GM23338 (cell line): ENCODE measurements at regions not wholly inside any gene's neighbourhood (a gene's known extent, or its start where the extent isn't known, plus 50 kb on each side); places are given as distances from the start of the nearest gene placed in this dataset.

Source experiments
- ATAC-seq: fragments of 200-7000 bp; cut with Tn5 transposase; 3 replicates; pipeline ENCODE4 v1.9.1; 2020
- DNase-seq: peaks from one replicate; pipeline ENCODE4 v3.0.0-alpha.2; 2015; ENCODE audit warnings: low spot score
- H2AFZ ChIP-seq: fragments of 200-600 bp; sonication (generic); 2 replicates; pipeline ENCODE4 v1.8.0; 2016; ENCODE audit warnings: antibody characterized with exemption, mild to moderate bottlenecking, moderate library complexity
- H3F3A ChIP-seq: fragments of 200-600 bp; sonication (generic); replicated peaks from 2 replicates; pipeline ENCODE4 v1.8.0; 2017; ENCODE audit warnings: antibody characterized with exemption, mixed run types, low read depth
- H3K27ac ChIP-seq: fragments of 200-600 bp; sonication (generic); 2 replicates; pipeline ENCODE4 v1.6.1; 2016; ENCODE audit warnings: low read depth
- H3K27me3 ChIP-seq: fragments of 200-600 bp; sonication (generic); 2 replicates; pipeline ENCODE4 v1.8.0; 2016; ENCODE audit warnings: mild to moderate bottlenecking, mixed run types, moderate library complexity; ENCODE audit not compliant: insufficient read depth
- H3K36me3 ChIP-seq: fragments of 200-600 bp; sonication (generic); 2 replicates; pipeline ENCODE4 v1.8.0; 2016; ENCODE audit warnings: mild to moderate bottlenecking; ENCODE audit not compliant: insufficient read depth
- H3K4me1 ChIP-seq: fragments of 200-600 bp; sonication (generic); 2 replicates; pipeline ENCODE4 v1.8.0; 2016; ENCODE audit warnings: mild to moderate bottlenecking, moderate library complexity; ENCODE audit not compliant: insufficient read depth
- H3K4me2 ChIP-seq: fragments of 200-600 bp; sonication (generic); 2 replicates; pipeline ENCODE4 v1.7.1; 2017; ENCODE audit warnings: mixed run types
- H3K4me3 ChIP-seq: fragments of 200-600 bp; sonication (generic); 2 replicates; pipeline ENCODE4 v1.6.1; 2016; ENCODE audit warnings: mixed run types
- H3K79me2 ChIP-seq: fragments of 200-600 bp; sonication (generic); replicated peaks from 2 replicates; pipeline ENCODE4 v1.8.0; 2017; ENCODE audit warnings: mild to moderate bottlenecking; ENCODE audit not compliant: insufficient read depth
- H3K9me2 ChIP-seq: fragments of 200-600 bp; sonication (generic); 2 replicates; pipeline ENCODE4 v1.8.0; 2017; ENCODE audit not compliant: insufficient read depth
- H4K20me1 ChIP-seq: fragments of 200-600 bp; sonication (generic); replicated peaks from 2 replicates; pipeline ENCODE4 v1.8.0; 2017; ENCODE audit warnings: mild to moderate bottlenecking; ENCODE audit not compliant: insufficient read depth
- H3K27ac Mint-ChIP-seq: 2 replicates; pipeline ENCODE4 v1.8.0; 2020; ENCODE audit warnings: inconsistent platforms, mild to moderate bottlenecking, moderate library complexity, mixed read lengths
- H3K27me3 Mint-ChIP-seq: 3 replicates; pipeline ENCODE4 v1.8.0; 2022; ENCODE audit warnings: low read depth, mild to moderate bottlenecking, moderate library complexity, mixed read lengths, inconsistent platforms; ENCODE audit not compliant: insufficient read depth, poor library complexity
- H3K36me3 Mint-ChIP-seq: 3 replicates; pipeline ENCODE4 v1.8.0; 2021; ENCODE audit warnings: low read depth, mild to moderate bottlenecking, inconsistent platforms, moderate library complexity, mixed read lengths
- H3K4me1 Mint-ChIP-seq: 3 replicates; pipeline ENCODE4 v1.8.0; 2020; ENCODE audit warnings: mild to moderate bottlenecking, inconsistent platforms, mixed read lengths
- H3K4me3 Mint-ChIP-seq: 3 replicates; pipeline ENCODE4 v1.8.0; 2021; ENCODE audit warnings: moderate library complexity, mild to moderate bottlenecking, inconsistent platforms, mixed read lengths
- H3K9me3 Mint-ChIP-seq: 3 replicates; pipeline ENCODE4 v1.8.0; 2020; ENCODE audit warnings: moderate library complexity, mild to moderate bottlenecking, inconsistent platforms, mixed read lengths
- CREB1 ChIP-seq: fragments of 250-450 bp; sonication (Bioruptor Pico); IDR thresholded peaks from 2 replicates; pipeline ENCODE4 v1.5.0; 2020; ENCODE audit warnings: low read depth, mild to moderate bottlenecking, moderate library complexity
- EZH2 ChIP-seq: fragments of 200-600 bp; sonication (generic); IDR thresholded peaks from one replicate; pipeline ENCODE4 v1.8.0; 2017; ENCODE audit warnings: antibody characterized with exemption, mild to moderate bottlenecking, low read depth; ENCODE audit not compliant: unreplicated experiment
- EZH2phosphoT487 ChIP-seq: fragments of 200-600 bp; sonication (generic); IDR thresholded peaks from one replicate; pipeline ENCODE4 v1.8.1; 2018; ENCODE audit warnings: antibody characterized with exemption; ENCODE audit not compliant: unreplicated experiment
- JUNB ChIP-seq: IDR thresholded peaks from one replicate; pipeline ENCODE4 v1.6.1; 2016; ENCODE audit warnings: antibody characterized with exemption; ENCODE audit not compliant: unreplicated experiment
- NANOG ChIP-seq: IDR thresholded peaks from 2 replicates; pipeline ENCODE4 v1.6.1; 2016; ENCODE audit warnings: antibody characterized with exemption, borderline replicate concordance
- POLR2AphosphoS5 ChIP-seq: IDR thresholded peaks from 2 replicates; pipeline ENCODE4 v1.6.1; 2016; ENCODE audit warnings: antibody characterized with exemption, low read depth
- STAT1 ChIP-seq: IDR thresholded peaks from one replicate; pipeline ENCODE4 v1.6.1; 2016; ENCODE audit warnings: antibody characterized with exemption; ENCODE audit not compliant: unreplicated experiment
- ZNF114 ChIP-seq: fragments of 250-450 bp; sonication (Bioruptor Pico); IDR thresholded peaks from 2 replicates; pipeline ENCODE4 v1.5.0; 2020; ENCODE audit warnings: mild to moderate bottlenecking, moderate library complexity
- ZNF331 ChIP-seq: fragments of 250-450 bp; sonication (Bioruptor Pico); IDR thresholded peaks from 2 replicates; pipeline ENCODE4 v1.5.0; 2020; ENCODE audit warnings: low read depth, mild to moderate bottlenecking, moderate library complexity
- TF ChIP-seq, protein P1 (sequence below): IDR thresholded peaks from one replicate; pipeline ENCODE4 v1.6.1; 2018; ENCODE audit warnings: antibody characterized with exemption; ENCODE audit not compliant: unreplicated experiment
- TF ChIP-seq, protein P2 (sequence below): fragments of 250-450 bp; sonication (Bioruptor Pico); IDR thresholded peaks from 2 replicates; pipeline ENCODE4 v1.5.0; 2020; ENCODE audit warnings: mild to moderate bottlenecking, moderate library complexity
- TF ChIP-seq, protein P3 (sequence below), 2 experiments: fragments of 200-600 bp in 1 of 2; sonication (generic) in 1 of 2; conservative IDR thresholded peaks; 2 replicates each; pipeline versions ENCODE4 v1.5.1 to v1.6.1; 2016 to 2017; ENCODE audit warnings: antibody characterized with exemption in 2 of 2, low read depth in 2 of 2, mild to moderate bottlenecking in 2 of 2, moderate library complexity in 1 of 2
- TF ChIP-seq, protein P4 (sequence below): IDR thresholded peaks from 2 replicates; pipeline ENCODE4 v1.6.1; 2016; ENCODE audit warnings: antibody characterized with exemption

DNA sequence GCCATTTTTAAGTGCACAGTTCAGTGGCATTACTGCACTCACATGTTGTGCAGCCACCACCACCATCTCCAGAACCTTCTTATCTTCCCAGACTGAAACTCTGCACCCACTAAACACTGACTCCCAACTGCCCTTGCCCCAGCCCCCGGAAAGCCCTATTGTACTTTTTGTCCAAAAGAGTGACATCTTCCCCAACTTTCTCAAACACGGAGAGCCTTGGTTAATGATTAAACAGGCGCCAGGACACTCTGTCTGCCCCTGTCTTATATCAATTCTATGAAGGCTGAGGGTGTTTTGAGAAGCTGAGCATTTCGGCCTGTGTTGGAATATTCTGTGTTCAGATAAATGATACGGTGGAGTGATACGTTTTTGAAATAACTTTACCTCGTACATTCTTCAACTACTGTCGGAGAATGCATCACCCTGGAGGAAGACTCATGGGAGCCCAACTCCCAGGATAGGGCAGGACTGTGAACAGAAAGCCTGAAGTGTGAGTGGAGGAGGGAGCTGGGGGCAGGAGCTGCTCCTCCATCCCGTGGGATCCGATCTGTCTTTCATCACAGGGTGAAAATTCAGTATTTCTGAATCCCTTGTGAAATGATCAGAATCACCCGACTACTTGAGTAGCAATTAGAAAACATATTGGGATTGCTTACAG lies 68.7 kb upstream of the FOXC1 start:
- Histone ChIP-seq H4K20me1 (no peaks in the 10 kb centered on the region), H3K9me2 (peaks cover 4% of the 10 kb centered on the region), H3F3A (no peaks in the 10 kb centered on the region), H3K27me3 (no peaks in the 10 kb centered on the region), H3K4me2 (no peak overlapping the region), H2AFZ (no peak overlapping the region), H3K36me3 (no peaks in the 10 kb centered on the region), H3K27ac (no peak overlapping the region), H3K79me2 (no peaks in the 10 kb centered on the region), H3K4me3 (no peak overlapping the region), H3K4me1 (no peaks in the 10 kb centered on the region)
- ATAC-seq: no peak
- Mint-ChIP-seq H3K4me3 (no peak overlapping the region), H3K27ac (no peak overlapping the region), H3K9me3 (no peaks in the 10 kb centered on the region), H3K36me3 (no peaks in the 10 kb centered on the region), H3K4me1 (peaks cover 6% of the 10 kb centered on the region; the same call in 2 of the 3 replicates), H3K27me3 (peaks cover 1% of the 10 kb centered on the region)
- no peak for DNase-seq
- TF ChIP-seq JUNB (no peak), EZH2phosphoT487 (no peak), NANOG (no peak), ZNF114 (CRISPR knock-in tag) (no peak), CREB1 (CRISPR knock-in tag) (no peak), ZNF331 (no peak), STAT1 (no peak), EZH2 (no peak), POLR2AphosphoS5 (no peak)
- TF ChIP-seq, protein P1, sequence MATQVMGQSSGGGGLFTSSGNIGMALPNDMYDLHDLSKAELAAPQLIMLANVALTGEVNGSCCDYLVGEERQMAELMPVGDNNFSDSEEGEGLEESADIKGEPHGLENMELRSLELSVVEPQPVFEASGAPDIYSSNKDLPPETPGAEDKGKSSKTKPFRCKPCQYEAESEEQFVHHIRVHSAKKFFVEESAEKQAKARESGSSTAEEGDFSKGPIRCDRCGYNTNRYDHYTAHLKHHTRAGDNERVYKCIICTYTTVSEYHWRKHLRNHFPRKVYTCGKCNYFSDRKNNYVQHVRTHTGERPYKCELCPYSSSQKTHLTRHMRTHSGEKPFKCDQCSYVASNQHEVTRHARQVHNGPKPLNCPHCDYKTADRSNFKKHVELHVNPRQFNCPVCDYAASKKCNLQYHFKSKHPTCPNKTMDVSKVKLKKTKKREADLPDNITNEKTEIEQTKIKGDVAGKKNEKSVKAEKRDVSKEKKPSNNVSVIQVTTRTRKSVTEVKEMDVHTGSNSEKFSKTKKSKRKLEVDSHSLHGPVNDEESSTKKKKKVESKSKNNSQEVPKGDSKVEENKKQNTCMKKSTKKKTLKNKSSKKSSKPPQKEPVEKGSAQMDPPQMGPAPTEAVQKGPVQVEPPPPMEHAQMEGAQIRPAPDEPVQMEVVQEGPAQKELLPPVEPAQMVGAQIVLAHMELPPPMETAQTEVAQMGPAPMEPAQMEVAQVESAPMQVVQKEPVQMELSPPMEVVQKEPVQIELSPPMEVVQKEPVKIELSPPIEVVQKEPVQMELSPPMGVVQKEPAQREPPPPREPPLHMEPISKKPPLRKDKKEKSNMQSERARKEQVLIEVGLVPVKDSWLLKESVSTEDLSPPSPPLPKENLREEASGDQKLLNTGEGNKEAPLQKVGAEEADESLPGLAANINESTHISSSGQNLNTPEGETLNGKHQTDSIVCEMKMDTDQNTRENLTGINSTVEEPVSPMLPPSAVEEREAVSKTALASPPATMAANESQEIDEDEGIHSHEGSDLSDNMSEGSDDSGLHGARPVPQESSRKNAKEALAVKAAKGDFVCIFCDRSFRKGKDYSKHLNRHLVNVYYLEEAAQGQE: no peak
- TF ChIP-seq, protein P2, sequence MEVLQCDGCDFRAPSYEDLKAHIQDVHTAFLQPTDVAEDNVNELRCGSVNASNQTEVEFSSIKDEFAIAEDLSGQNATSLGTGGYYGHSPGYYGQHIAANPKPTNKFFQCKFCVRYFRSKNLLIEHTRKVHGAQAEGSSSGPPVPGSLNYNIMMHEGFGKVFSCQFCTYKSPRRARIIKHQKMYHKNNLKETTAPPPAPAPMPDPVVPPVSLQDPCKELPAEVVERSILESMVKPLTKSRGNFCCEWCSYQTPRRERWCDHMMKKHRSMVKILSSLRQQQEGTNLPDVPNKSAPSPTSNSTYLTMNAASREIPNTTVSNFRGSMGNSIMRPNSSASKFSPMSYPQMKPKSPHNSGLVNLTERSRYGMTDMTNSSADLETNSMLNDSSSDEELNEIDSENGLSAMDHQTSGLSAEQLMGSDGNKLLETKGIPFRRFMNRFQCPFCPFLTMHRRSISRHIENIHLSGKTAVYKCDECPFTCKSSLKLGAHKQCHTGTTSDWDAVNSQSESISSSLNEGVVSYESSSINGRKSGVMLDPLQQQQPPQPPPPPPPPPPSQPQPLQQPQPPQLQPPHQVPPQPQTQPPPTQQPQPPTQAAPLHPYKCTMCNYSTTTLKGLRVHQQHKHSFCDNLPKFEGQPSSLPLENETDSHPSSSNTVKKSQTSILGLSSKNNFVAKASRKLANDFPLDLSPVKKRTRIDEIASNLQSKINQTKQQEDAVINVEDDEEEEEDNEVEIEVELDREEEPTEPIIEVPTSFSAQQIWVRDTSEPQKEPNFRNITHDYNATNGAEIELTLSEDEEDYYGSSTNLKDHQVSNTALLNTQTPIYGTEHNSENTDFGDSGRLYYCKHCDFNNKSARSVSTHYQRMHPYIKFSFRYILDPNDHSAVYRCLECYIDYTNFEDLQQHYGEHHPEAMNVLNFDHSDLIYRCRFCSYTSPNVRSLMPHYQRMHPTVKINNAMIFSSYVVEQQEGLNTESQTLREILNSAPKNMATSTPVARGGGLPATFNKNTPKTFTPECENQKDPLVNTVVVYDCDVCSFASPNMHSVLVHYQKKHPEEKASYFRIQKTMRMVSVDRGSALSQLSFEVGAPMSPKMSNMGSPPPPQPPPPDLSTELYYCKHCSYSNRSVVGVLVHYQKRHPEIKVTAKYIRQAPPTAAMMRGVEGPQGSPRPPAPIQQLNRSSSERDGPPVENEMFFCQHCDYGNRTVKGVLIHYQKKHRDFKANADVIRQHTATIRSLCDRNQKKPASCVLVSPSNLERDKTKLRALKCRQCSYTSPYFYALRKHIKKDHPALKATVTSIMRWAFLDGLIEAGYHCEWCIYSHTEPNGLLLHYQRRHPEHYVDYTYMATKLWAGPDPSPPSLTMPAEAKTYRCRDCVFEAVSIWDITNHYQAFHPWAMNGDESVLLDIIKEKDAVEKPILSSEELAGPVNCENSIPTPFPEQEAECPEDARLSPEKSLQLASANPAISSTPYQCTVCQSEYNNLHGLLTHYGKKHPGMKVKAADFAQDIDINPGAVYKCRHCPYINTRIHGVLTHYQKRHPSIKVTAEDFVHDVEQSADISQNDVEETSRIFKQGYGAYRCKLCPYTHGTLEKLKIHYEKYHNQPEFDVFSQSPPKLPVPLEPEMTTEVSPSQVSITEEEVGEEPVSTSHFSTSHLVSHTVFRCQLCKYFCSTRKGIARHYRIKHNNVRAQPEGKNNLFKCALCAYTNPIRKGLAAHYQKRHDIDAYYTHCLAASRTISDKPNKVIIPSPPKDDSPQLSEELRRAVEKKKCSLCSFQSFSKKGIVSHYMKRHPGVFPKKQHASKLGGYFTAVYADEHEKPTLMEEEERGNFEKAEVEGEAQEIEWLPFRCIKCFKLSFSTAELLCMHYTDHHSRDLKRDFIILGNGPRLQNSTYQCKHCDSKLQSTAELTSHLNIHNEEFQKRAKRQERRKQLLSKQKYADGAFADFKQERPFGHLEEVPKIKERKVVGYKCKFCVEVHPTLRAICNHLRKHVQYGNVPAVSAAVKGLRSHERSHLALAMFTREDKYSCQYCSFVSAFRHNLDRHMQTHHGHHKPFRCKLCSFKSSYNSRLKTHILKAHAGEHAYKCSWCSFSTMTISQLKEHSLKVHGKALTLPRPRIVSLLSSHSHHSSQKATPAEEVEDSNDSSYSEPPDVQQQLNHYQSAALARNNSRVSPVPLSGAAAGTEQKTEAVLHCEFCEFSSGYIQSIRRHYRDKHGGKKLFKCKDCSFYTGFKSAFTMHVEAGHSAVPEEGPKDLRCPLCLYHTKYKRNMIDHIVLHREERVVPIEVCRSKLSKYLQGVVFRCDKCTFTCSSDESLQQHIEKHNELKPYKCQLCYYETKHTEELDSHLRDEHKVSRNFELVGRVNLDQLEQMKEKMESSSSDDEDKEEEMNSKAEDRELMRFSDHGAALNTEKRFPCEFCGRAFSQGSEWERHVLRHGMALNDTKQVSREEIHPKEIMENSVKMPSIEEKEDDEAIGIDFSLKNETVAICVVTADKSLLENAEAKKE (CRISPR knock-in tag): no peak
- TF ChIP-seq, protein P3, sequence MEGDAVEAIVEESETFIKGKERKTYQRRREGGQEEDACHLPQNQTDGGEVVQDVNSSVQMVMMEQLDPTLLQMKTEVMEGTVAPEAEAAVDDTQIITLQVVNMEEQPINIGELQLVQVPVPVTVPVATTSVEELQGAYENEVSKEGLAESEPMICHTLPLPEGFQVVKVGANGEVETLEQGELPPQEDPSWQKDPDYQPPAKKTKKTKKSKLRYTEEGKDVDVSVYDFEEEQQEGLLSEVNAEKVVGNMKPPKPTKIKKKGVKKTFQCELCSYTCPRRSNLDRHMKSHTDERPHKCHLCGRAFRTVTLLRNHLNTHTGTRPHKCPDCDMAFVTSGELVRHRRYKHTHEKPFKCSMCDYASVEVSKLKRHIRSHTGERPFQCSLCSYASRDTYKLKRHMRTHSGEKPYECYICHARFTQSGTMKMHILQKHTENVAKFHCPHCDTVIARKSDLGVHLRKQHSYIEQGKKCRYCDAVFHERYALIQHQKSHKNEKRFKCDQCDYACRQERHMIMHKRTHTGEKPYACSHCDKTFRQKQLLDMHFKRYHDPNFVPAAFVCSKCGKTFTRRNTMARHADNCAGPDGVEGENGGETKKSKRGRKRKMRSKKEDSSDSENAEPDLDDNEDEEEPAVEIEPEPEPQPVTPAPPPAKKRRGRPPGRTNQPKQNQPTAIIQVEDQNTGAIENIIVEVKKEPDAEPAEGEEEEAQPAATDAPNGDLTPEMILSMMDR (conservative IDR thresholded peaks at IDR 0.05; ENCODE audit: low read depth in 2 of 2): no peak
- TF ChIP-seq, protein P4, sequence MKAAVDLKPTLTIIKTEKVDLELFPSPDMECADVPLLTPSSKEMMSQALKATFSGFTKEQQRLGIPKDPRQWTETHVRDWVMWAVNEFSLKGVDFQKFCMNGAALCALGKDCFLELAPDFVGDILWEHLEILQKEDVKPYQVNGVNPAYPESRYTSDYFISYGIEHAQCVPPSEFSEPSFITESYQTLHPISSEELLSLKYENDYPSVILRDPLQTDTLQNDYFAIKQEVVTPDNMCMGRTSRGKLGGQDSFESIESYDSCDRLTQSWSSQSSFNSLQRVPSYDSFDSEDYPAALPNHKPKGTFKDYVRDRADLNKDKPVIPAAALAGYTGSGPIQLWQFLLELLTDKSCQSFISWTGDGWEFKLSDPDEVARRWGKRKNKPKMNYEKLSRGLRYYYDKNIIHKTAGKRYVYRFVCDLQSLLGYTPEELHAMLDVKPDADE: no peak
